ENCODE measurements at regions not wholly inside any gene's neighbourhood (a gene's known extent, or its start where the extent isn't known, plus 50 kb on each side); places are given as distances from the start of the nearest gene placed in this dataset.

- H3K36me3 ChIP-seq (ENCODE audit: control insufficient read depth in 1 of 2, insufficient read depth in 2 of 2, low read length in 1 of 2): no peaks in the 10 kb centered on the region
- H3K4me3 ChIP-seq (ENCODE audit: low read length in 2 of 2): no peak overlapping the region
- peaks cover 1% of the 10 kb centered on the region for H3K9me3 ChIP-seq (ENCODE audit: control insufficient read depth, low read length)
- H3K27me3 ChIP-seq (ENCODE audit: control insufficient read depth in 1 of 2, insufficient read depth in 2 of 2, low read length in 1 of 2): no peaks in the 10 kb centered on the region
- no peaks in the 10 kb centered on the region for H3K4me1 ChIP-seq (ENCODE audit: control insufficient read depth in 1 of 2, insufficient read depth in 2 of 2, low read length in 2 of 2)
- no peak for DNase-seq
- no peak overlapping the region for H3K27ac ChIP-seq (ENCODE audit: low read depth in 1 of 2, low read length in 2 of 2)
- ATAC-seq (ENCODE audit: low FRiP score): peak; percentile 15
- intact Hi-C loops (cut with DNase I): no loop called here
Observed at GRCh38 chr4:4913628-4914027, 54.2 kb downstream of the MSX1 start.

DNA sequence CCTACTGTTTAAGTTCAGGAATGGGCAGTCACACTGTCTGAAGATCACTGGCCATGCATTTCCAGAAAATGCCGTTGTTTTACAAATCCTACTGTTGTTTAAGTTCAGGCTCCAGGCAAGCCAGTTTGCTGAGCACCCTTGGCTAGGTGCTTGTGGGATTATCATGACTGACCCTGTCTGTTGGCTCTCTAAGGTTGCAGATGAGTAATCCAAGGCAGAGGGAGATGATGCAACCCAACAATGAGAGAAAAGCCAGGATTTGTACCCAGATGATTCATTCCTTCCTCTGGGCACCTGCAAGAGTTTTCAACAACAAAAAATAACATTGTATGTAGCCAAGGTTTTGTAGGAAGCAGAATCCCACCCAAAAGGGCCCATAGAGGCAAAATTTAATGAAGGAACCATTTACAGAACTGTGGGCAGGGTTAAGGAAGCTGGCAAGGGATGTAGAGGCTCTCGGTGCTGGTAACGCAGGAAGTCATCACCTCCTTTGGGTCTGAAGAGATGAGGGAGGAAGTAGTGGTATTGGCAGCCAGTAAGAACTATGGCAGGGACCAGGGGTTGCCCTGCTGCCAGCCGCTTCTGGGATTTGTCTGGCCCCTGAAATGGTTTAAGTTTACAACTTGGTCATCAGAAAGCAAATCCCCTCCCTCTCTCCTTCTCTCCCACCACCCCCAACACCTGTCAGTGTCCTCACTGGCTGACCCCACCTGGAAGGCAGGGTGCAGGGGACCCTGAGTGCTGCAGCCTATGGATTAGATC lies 54.8 kb downstream of the MSX1 start:
- no peak overlapping the region for H3K27ac ChIP-seq (ENCODE audit: low read depth in 1 of 2, low read length in 2 of 2)
- no peaks in the 10 kb centered on the region for H3K4me1 ChIP-seq (ENCODE audit: control insufficient read depth in 1 of 2, insufficient read depth in 2 of 2, low read length in 2 of 2)
- H3K36me3 ChIP-seq (ENCODE audit: control insufficient read depth in 1 of 2, insufficient read depth in 2 of 2, low read length in 1 of 2): no peaks in the 10 kb centered on the region
- H3K27me3 ChIP-seq (ENCODE audit: control insufficient read depth in 1 of 2, insufficient read depth in 2 of 2, low read length in 1 of 2): no peaks in the 10 kb centered on the region
- 29 to 35% methylated on average over 4 of the region's 4 CpGs for WGBS, 2 donors
- H3K9me3 ChIP-seq (ENCODE audit: control insufficient read depth, low read length): peaks cover 1% of the 10 kb centered on the region
- H3K4me3 ChIP-seq (ENCODE audit: low read length in 2 of 2): no peak overlapping the region
- peak; percentile 80 for ATAC-seq (ENCODE audit: low FRiP score)
- intact Hi-C loops (cut with DNase I): no loop called here
- DNase-seq: no peak

DNA sequence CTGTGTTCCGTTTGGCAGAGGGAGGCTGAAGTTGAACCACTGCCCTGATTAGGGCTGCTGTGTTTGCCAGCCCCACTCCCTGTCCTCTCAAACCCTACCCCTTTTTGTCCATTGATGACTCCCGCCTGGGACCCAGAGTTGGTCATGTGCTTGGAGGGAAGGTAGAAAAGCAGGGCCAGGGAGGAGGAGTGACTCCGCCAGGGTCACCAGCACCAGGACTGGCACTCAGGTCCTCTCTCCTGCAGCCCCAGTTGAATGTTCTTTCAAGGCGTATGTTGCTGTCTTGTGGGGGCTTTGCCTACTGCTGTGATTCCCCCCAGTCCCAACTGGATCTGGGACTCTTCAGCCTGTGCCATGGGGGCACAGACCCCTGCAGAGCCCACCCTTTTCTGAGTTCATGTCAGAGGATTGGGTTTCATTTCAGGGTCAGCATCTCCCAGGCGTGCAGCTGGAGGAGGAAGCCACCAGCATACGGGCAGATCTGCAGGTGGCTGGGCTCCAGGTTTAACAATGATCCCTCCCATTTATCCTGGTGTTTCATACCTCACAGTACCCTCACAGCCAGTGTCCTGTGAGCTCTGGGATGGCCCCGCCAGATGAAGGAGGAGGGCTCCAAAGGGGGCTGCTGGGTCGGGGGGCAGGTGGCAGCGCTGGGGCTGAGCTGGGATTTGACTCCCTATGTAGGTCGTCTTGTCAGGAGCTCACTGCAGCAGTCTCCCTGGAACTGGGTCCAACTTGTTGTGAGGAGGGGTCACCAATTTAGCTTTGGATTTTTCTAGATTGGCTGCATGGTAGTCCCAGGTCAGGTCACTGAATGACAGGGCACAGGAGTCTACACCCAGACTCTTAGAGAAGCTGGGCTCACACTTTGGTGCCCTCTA lies 55.7 kb downstream of the MSX1 start:
- H3K4me3 ChIP-seq (ENCODE audit: low read length in 2 of 2): no peak overlapping the region
- WGBS, 2 donors: 69 to 73% methylated on average over 10 of the region's 10 CpGs
- no peaks in the 10 kb centered on the region for H3K4me1 ChIP-seq (ENCODE audit: control insufficient read depth in 1 of 2, insufficient read depth in 2 of 2, low read length in 2 of 2)
- H3K9me3 ChIP-seq (ENCODE audit: control insufficient read depth, low read length): peaks cover 1% of the 10 kb centered on the region
- intact Hi-C loops (cut with DNase I): no loop called here
- ATAC-seq (ENCODE audit: low FRiP score): peak; percentile 28
- no peaks in the 10 kb centered on the region for H3K36me3 ChIP-seq (ENCODE audit: control insufficient read depth in 1 of 2, insufficient read depth in 2 of 2, low read length in 1 of 2)
- DNase-seq: no peak
- H3K27ac ChIP-seq (ENCODE audit: low read depth in 1 of 2, low read length in 2 of 2): no peak overlapping the region
- no peaks in the 10 kb centered on the region for H3K27me3 ChIP-seq (ENCODE audit: control insufficient read depth in 1 of 2, insufficient read depth in 2 of 2, low read length in 1 of 2)

- Histone ChIP-seq H3K27ac (ENCODE audit: low read depth in 1 of 2, low read length in 2 of 2) (no peak overlapping the region), H3K4me3 (ENCODE audit: low read length in 2 of 2) (no peak overlapping the region), H3K36me3 (ENCODE audit: control insufficient read depth in 1 of 2, insufficient read depth in 2 of 2, low read length in 1 of 2) (no peaks in the 10 kb centered on the region), H3K27me3 (ENCODE audit: control insufficient read depth in 1 of 2, insufficient read depth in 2 of 2, low read length in 1 of 2) (no peaks in the 10 kb centered on the region), H3K9me3 (ENCODE audit: control insufficient read depth, low read length) (no peaks in the 10 kb centered on the region), H3K4me1 (ENCODE audit: control insufficient read depth in 1 of 2, insufficient read depth in 2 of 2, low read length in 2 of 2) (no peaks in the 10 kb centered on the region)
- intact Hi-C loops (cut with DNase I): no loop called here
- 56 to 61% methylated on average over 2 of the region's 2 CpGs for WGBS, 2 donors
- DNase-seq: no peak
- no peak for ATAC-seq (ENCODE audit: low FRiP score)
Observed at GRCh38 chr4:4918067-4918466, 58.6 kb downstream of the MSX1 start.

GRCh38 chr4:4919927-4920326 lies 60.5 kb downstream of the MSX1 start:
- WGBS, 2 donors: 76 to 88% methylated on average over 11 of the region's 11 CpGs
- Histone ChIP-seq H3K27ac (ENCODE audit: low read depth in 1 of 2, low read length in 2 of 2) (no peak overlapping the region), H3K36me3 (ENCODE audit: control insufficient read depth in 1 of 2, insufficient read depth in 2 of 2, low read length in 1 of 2) (no peaks in the 10 kb centered on the region), H3K27me3 (ENCODE audit: control insufficient read depth in 1 of 2, insufficient read depth in 2 of 2, low read length in 1 of 2) (no peaks in the 10 kb centered on the region), H3K4me3 (ENCODE audit: low read length in 2 of 2) (no peak overlapping the region), H3K4me1 (ENCODE audit: control insufficient read depth in 1 of 2, insufficient read depth in 2 of 2, low read length in 2 of 2) (no peaks in the 10 kb centered on the region), H3K9me3 (ENCODE audit: control insufficient read depth, low read length) (no peaks in the 10 kb centered on the region)
- intact Hi-C loops (cut with DNase I): no loop called here
- DNase-seq (peak; percentile 71 to 82), ATAC-seq (ENCODE audit: low FRiP score) (peak; percentile 56)

DNA sequence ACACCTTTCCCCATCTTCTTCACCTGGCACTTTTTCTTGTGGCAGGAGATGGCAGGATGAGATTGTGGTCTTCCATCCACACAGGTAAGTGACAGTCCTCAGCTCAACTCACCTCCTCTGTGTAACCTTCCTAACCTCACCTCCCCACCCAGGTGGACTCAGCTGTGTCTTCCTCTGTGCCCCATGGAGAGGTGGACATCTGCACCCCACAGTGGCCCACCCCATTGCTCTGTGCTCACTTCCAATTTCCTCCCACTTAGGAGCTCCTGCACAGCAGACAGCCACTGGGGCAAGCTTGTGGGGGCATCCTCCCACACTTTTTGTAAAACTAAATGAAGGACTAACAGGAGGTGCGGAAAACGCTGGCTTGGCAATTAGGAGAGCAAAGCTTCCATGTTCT lies 61.6 kb downstream of the MSX1 start:
- no peak for ATAC-seq (ENCODE audit: low FRiP score)
- no peaks in the 10 kb centered on the region for H3K27me3 ChIP-seq (ENCODE audit: control insufficient read depth in 1 of 2, insufficient read depth in 2 of 2, low read length in 1 of 2)
- 94 to 95% methylated on average over 2 of the region's 2 CpGs for WGBS, 2 donors
- no peaks in the 10 kb centered on the region for H3K4me1 ChIP-seq (ENCODE audit: control insufficient read depth in 1 of 2, insufficient read depth in 2 of 2, low read length in 2 of 2)
- H3K27ac ChIP-seq (ENCODE audit: low read depth in 1 of 2, low read length in 2 of 2): no peak overlapping the region
- intact Hi-C loops (cut with DNase I): no loop called here
- H3K4me3 ChIP-seq (ENCODE audit: low read length in 2 of 2): no peak overlapping the region
- DNase-seq: no peak
- no peaks in the 10 kb centered on the region for H3K36me3 ChIP-seq (ENCODE audit: control insufficient read depth in 1 of 2, insufficient read depth in 2 of 2, low read length in 1 of 2)
- no peaks in the 10 kb centered on the region for H3K9me3 ChIP-seq (ENCODE audit: control insufficient read depth, low read length)

GRCh38 chr4:4922441-4922840 lies 63.0 kb downstream of the MSX1 start:
- Histone ChIP-seq H3K36me3 (ENCODE audit: control insufficient read depth in 1 of 2, insufficient read depth in 2 of 2, low read length in 1 of 2) (no peaks in the 10 kb centered on the region), H3K27ac (ENCODE audit: low read depth in 1 of 2, low read length in 2 of 2) (no peak overlapping the region), H3K9me3 (ENCODE audit: control insufficient read depth, low read length) (peaks cover 2% of the 10 kb centered on the region), H3K27me3 (ENCODE audit: control insufficient read depth in 1 of 2, insufficient read depth in 2 of 2, low read length in 1 of 2) (no peaks in the 10 kb centered on the region), H3K4me1 (ENCODE audit: control insufficient read depth in 1 of 2, insufficient read depth in 2 of 2, low read length in 2 of 2) (no peaks in the 10 kb centered on the region), H3K4me3 (ENCODE audit: low read length in 2 of 2) (no peak overlapping the region)
- WGBS, 2 donors: 83 to 95% methylated on average over 2 of the region's 2 CpGs
- intact Hi-C loops (cut with DNase I): no loop called here
- ATAC-seq (ENCODE audit: low FRiP score): no peak
- no peak for DNase-seq

- Histone ChIP-seq H3K27me3 (ENCODE audit: control insufficient read depth in 1 of 2, insufficient read depth in 2 of 2, low read length in 1 of 2) (no peaks in the 10 kb centered on the region), H3K4me1 (ENCODE audit: control insufficient read depth in 1 of 2, insufficient read depth in 2 of 2, low read length in 2 of 2) (no peaks in the 10 kb centered on the region), H3K9me3 (ENCODE audit: control insufficient read depth, low read length) (peaks cover 2% of the 10 kb centered on the region), H3K27ac (ENCODE audit: low read depth in 1 of 2, low read length in 2 of 2) (no peak overlapping the region), H3K4me3 (ENCODE audit: low read length in 2 of 2) (no peak overlapping the region), H3K36me3 (ENCODE audit: control insufficient read depth in 1 of 2, insufficient read depth in 2 of 2, low read length in 1 of 2) (no peaks in the 10 kb centered on the region)
- DNase-seq: no peak
- intact Hi-C loops (cut with DNase I): no loop called here
- no peak for ATAC-seq (ENCODE audit: low FRiP score)
- 72 to 80% methylated on average over 1 of the region's 1 CpG for WGBS, 2 donors
Observed at GRCh38 chr4:4923201-4923600, 63.7 kb downstream of the MSX1 start.

GRCh38 chr4:4930677-4931076 lies 71.2 kb downstream of the MSX1 start:
- ATAC-seq (ENCODE audit: low FRiP score) (no peak), DNase-seq (no peak)
- peaks cover 2% of the 10 kb centered on the region for H3K9me3 ChIP-seq (ENCODE audit: control insufficient read depth, low read length)
- no peak overlapping the region for H3K4me3 ChIP-seq (ENCODE audit: low read length in 2 of 2)
- intact Hi-C loops (cut with DNase I): no loop called here
- WGBS, 2 donors: 44 to 47% methylated on average over 3 of the region's 3 CpGs
- no peaks in the 10 kb centered on the region for H3K36me3 ChIP-seq (ENCODE audit: control insufficient read depth in 1 of 2, insufficient read depth in 2 of 2, low read length in 1 of 2)
- H3K4me1 ChIP-seq (ENCODE audit: control insufficient read depth in 1 of 2, insufficient read depth in 2 of 2, low read length in 2 of 2): no peaks in the 10 kb centered on the region
- no peak overlapping the region for H3K27ac ChIP-seq (ENCODE audit: low read depth in 1 of 2, low read length in 2 of 2)
- H3K27me3 ChIP-seq (ENCODE audit: control insufficient read depth in 1 of 2, insufficient read depth in 2 of 2, low read length in 1 of 2): no peaks in the 10 kb centered on the region

Data from aorta (tissue), 5 donors.